HG03095 (cell line): ENCODE measurements at regions not wholly inside any gene's neighbourhood (a gene's known extent, or its start where the extent isn't known, plus 50 kb on each side); places are given as distances from the start of the nearest gene placed in this dataset.

Source experiments
- ATAC-seq: cut with Tn5 transposase; IDR thresholded peaks from one replicate; pipeline ENCODE4 v1.9.1; 2021; ENCODE audit warnings: moderate library complexity; ENCODE audit not compliant: unreplicated experiment

GRCh38 chr22:49099089-49099488, 728.6 kb downstream of the BRD1 start:
- no peak for ATAC-seq

GRCh38 chr22:49097966-49098365, 729.7 kb downstream of the BRD1 start:
- ATAC-seq, result no peak

- ATAC-seq, result no peak
Observed at GRCh38 chr22:49097171-49097925, 730.3 kb downstream of the BRD1 start.

GRCh38 chr22:49096476-49096875, 731.2 kb downstream of the BRD1 start:
- ATAC-seq, result no peak

- no peak for ATAC-seq
Observed at GRCh38 chr22:49095366-49095765, 732.3 kb downstream of the BRD1 start.

GRCh38 chr22:49094858-49095257, 732.8 kb downstream of the BRD1 start:
- ATAC-seq, result no peak

GRCh38 chr22:49094151-49094550, 733.5 kb downstream of the BRD1 start:
- no peak for ATAC-seq

GRCh38 chr22:49093192-49093880, 734.3 kb downstream of the BRD1 start:
- ATAC-seq, result no peak

- ATAC-seq, result no peak
Observed at GRCh38 chr22:49092716-49093115, 735.0 kb downstream of the BRD1 start.

DNA sequence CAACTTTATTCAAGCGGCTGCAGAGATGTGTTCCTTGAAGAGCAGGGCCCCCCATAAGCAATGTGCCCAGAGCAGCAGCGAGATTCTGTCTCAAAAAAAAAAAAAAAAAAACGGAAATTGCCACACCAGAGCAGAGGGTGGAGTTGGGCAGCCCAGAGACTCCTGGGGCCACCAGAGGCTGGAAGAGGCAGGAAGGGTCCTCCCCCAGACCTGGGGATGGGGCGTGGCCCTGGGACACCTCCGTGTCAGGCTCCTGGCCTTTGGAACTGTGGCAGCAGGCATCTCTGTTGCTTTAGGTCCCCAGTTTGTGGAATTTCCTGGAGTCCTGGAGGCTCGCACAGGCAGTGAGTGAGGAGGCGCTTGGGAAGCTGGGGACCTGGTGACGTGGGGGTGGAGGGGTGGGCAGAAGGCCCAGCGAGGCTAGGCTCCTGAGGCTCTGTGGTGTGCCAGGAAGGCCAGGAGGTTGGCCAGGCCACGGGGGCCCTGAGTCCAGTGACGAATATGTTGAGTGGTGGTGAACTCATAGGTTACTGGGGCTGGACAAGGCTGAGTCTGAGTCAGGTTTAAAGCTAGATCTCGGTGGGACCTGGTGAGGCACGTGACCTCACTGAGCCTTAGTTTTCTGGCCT, 735.6 kb downstream of the BRD1 start:
- no peak for ATAC-seq

DNA sequence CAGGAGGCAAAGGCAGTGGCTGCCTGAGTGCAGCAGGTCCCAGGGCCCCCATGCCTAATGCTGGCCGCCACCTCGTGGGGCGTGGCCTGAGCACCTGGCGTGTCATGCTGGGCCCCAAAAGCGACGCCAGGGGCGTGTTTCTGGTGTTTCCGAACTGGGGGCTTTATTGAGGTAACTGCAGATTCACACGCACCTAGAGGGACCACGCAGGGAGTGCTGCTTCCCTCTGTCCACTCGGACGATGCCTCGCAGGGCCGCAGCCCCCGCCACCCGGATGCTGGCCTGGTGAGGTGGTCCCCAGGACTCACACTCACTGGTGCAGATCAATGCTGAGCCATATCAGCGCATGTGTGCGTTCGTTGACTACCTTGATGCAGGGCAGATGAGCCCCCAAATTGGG, 736.2 kb downstream of the BRD1 start:
- no peak for ATAC-seq

- ATAC-seq, result no peak
Observed at GRCh38 chr22:49090853-49091135, 736.9 kb downstream of the BRD1 start.

GRCh38 chr22:49090061-49090852, 737.4 kb downstream of the BRD1 start:
- no peak for ATAC-seq

- ATAC-seq, result no peak
Observed at GRCh38 chr22:49088801-49089791, 738.6 kb downstream of the BRD1 start.

- no peak for ATAC-seq
Observed at GRCh38 chr22:49087716-49088601, 739.7 kb downstream of the BRD1 start.

DNA sequence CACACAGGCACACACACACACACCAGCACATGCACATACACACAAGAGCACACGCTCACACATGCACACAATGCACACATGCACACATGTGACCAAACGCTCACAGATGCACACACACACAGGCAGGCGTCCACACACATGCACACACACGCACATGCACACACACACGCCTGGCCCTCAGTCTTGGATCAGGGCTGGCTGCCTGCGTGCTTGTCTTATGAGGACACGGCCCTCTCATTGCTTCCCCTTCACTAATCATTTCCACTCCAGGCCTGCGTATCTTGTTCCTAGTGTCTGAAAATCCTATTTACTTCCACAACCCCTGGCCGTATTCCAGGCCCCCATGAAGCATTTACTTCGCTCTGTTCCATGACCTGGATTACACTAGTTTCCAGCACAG, 740.5 kb downstream of the BRD1 start:
- ATAC-seq, result no peak

GRCh38 chr22:49086606-49087157, 741.0 kb downstream of the BRD1 start:
- ATAC-seq, result no peak

DNA sequence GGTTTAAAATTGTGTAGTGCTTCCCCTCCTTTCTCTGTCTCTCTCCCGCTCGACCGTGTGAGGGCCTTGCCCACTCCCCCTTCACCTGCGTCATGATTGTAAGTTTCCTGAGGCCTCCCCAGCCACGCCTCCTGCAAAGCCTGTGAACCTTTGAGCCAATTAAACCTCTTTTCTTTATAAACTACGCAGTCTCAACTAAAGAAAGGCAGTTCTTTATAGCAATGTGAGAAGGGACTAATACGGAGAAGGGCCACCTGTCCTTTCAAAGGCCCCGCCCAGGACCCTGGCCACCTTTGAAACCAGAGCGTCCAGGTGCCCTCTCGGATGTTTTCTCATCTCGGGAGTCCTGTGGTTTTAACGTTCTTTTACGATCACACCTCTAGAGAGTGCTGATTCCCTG, 741.5 kb downstream of the BRD1 start:
- no peak for ATAC-seq

- ATAC-seq, result no peak
Observed at GRCh38 chr22:49084206-49084605, 743.5 kb downstream of the BRD1 start.
